HuH-7.5 (cell line): ENCODE measurements at regions not wholly inside any gene's neighbourhood (a gene's known extent, or its start where the extent isn't known, plus 50 kb on each side); places are given as distances from the start of the nearest gene placed in this dataset.
"Not testable (repeated sequence)": the region's sequence is repeated elsewhere in the genome, so short reads cannot be mapped to it uniquely, and the experiment has no call there.

Source experiments
- DNase-seq: peaks from one replicate; pipeline ENCODE4 v3.0.0; 2011; ENCODE audit warnings: low spot score

GRCh38 chr13:74730556-74731331, 596.5 kb upstream of the KLF12 start:
- no peak for DNase-seq

DNA sequence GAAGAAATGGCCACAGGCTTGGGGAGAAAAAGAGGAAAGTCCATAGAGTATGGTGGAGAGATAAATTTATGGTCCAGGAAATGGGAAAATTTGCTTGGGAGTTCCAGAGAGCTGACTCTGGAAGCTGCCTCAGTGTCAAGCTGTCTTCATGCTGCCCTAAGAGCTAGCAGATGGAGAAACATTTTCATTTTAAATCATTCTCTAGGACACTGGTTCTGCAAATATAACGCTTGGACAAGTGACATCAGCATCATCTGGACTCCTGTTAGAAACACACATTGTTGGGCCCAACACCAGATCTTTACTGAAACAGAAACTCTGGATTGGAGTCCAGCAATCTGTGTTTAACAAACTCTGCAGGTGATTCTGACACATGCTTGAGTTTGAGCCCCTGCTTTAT, 592.0 kb upstream of the KLF12 start:
- DNase-seq, result no peak

DNA sequence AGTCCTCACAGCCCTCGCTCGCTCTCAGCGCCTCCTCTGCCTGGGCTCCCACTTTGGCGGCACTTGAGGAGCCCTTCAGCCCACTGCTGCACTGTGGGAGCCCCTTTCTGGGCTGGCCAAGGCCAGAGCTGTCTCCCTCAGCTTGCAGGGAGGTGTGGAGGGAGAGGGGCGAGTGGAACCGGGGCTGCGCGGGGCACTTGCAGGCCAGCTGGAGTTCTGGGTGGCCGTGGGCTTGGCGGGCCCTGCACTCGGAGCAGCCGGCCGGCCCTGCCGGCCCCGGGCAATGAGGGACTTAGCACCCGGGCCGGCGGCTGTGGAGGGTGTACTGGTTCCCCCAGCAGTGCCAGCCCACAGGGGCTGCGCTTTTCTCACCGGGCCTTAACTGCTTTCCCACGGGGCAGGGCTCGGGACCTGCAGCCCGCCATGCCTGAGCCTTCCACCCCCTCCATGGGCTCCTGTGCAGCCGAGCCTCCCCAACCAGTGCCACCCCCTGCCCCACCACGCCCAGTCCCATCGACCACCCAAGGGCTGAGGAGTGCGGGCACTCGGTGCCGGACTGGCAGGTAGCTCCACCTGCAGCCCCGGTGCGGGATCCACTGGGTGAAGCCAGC, 584.1 kb upstream of the KLF12 start:
- DNase-seq, result not testable (repeated sequence)

GRCh38 chr13:74715718-74716117, 581.5 kb upstream of the KLF12 start:
- no peak for DNase-seq

DNA sequence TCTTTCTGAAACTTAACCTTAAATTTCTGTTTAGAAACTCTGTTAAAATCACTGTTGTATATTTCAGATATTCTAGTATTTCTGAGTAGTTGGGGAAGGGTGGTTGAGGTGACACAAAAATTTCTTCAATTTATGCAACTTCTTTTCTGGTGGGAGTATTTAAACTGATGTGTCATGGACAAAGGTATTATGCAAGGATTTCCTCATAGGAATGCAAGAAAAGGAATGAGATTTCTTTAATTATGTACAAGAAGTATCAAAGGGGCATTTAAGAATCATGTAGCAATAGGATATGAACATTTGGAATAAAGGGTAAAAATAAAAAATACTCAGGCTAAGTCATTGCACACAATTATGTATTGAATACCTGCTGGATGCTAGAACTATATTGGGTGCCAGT, 575.8 kb upstream of the KLF12 start:
- no peak for DNase-seq

- DNase-seq, result no peak
Measured at GRCh38 chr13:74709226-74709625, 575.0 kb upstream of the KLF12 start.

DNA sequence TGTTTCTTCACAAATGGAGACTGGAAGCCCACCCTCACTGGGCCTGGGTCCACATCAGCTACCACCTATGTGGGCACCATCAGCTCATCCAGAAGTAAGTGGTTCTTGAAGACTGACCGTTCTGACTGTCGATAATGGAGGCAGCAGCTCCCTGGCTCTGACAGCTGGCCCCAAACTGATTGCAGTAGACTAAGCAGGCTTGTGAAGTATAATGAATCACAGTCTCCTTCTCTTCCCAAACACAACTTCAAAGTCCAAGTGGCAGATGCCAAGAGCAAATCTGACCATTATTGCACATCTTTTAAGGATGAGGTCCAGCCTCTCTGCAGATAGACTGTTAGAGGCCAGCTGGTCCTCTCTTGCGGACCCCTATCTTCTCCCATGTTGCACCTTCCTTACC, 574.4 kb upstream of the KLF12 start:
- DNase-seq, result no peak

- no peak for DNase-seq
Measured at GRCh38 chr13:74707291-74707690, 573.1 kb upstream of the KLF12 start.

DNA sequence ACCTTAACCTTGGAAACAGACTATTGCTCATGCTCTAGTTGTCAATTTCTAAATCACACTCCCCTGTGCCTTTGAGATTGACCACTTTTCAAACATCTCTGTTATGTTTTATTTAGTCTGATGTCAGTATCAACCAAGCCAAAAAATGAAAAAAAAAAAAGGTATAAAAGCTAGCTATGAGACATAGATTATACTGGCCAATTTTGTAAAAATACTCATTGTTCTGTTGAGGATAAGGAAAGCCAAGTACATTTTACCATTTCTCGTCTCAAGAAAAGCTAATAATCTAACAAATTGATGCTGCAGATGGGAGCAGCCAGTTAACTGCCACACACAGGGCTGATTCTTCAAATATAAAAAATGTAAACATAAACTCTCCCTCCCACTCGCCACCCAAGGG, 572.6 kb upstream of the KLF12 start:
- DNase-seq, result no peak

GRCh38 chr13:74705438-74705837, 571.2 kb upstream of the KLF12 start:
- no peak for DNase-seq

GRCh38 chr13:74703855-74704387, 569.7 kb upstream of the KLF12 start:
- DNase-seq, result no peak

DNA sequence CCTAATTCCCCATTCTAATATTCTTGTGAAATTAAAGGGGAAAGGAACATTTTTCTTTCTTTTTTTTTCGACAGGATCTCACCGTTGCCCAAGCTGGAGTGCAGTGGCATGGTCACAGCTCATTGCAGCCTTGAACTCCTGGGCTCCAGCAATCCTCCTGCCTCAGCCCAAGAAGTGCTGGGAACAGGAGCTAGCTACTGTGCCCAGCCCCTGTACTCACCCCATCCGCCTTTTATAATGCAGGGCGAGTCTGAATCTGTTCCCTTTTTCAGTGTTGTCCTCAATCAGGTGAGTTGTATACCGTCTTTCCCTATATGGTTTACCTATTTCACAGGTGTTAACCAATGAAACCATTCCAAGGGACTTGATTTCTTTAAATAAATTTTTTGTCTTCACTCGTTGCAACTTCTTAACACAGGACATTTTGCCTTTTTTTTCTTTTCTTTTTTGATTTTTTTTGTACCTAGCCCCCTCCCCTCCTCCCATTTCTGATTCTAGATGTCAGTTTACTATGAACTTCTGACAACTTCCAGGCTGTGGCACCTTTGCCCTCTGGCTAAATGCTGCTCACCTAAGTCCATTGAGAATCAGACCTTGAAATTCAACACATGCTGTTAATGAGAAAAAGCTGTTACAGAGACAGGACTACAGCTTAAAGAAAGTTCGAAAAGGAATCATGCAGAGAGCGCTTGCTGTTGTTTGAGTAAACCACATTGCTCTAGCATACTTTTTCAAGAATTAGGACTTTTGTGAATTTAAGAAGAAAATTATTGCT, 562.1 kb upstream of the KLF12 start:
- DNase-seq, result no peak

- no peak for DNase-seq
Measured at GRCh38 chr13:74695021-74695800, 561.0 kb upstream of the KLF12 start.

DNA sequence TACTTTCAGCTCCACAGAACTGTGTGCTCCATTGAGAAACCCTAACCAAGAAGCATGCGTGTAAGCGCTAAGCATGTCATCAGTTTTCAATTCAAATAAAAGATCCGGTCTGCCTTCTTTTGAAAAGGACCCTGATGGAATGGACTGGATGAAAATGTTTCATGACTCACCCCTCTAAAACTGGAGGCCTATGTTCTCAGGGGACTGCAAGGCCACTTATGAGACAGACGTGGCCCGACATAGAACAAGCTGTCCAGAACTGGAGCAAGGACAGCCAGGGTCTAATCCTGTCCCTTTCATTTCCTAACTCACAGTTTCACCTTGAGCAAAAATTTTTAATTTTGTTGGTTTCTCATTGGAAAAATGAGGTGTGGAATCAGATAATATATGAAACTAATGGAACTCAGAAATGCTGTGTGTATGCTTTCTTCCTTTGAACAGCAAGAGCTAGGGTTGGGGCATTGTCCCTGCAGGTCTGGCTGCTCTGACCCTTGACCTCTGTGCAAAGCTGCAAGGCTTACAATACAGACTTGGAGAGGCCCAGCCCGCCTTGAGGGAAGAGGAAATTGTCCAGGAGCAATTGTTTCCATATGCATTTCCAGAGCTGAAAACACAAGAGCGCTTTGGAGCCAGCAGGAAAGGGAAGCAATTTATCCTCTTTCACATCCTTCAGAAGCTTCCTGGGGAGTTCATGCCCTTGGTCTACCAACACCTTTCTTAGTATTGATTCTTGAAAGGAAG, 553.4 kb upstream of the KLF12 start:
- no peak for DNase-seq

GRCh38 chr13:74683411-74683810, 549.2 kb upstream of the KLF12 start:
- no peak for DNase-seq

DNA sequence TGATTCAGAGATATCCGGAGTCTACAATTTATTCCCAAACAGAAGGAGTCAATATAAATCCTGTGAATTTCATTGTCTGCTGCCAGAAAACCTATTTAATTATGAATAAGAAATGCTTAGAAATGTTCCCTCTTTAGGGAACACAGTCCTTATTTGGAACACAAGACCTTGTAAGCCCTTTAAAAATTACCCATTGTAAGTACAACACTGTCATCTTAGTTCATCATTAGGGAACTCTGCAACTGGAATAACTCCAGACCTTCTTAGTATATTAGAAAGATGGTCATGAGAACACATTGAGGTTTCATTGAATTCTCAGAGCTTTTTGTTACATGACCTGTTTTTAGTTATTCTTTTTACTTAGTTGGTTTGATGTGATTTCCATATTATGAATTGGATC, 548.5 kb upstream of the KLF12 start:
- DNase-seq, result no peak

DNA sequence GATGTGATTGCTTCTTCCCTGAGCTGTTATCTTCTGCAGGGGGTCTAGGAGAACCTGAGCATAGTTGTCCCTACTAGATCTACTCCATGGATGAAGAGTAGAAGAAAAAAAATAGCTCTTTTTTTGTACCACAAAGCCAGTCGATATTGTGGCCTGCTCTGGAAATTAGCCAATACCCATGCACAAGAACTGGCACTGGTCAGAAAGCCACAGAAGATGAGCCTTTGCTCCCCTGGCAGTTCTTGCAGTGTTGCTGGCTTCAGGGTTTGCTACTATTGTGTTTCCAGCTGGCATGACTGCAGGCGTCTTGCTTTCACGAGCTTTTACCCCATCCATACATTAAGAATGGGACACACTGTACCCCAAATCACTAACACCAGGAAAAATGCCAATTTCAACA, 547.7 kb upstream of the KLF12 start:
- DNase-seq, result no peak

GRCh38 chr13:74678308-74678965, 544.2 kb upstream of the KLF12 start:
- no peak for DNase-seq

- DNase-seq, result no peak
Measured at GRCh38 chr13:74675972-74676371, 541.8 kb upstream of the KLF12 start.

- DNase-seq, result no peak
Measured at GRCh38 chr13:74675182-74675581, 541.0 kb upstream of the KLF12 start.

- no peak for DNase-seq
Measured at GRCh38 chr13:74674720-74675119, 540.5 kb upstream of the KLF12 start.
